A549 (cell line): ENCODE measurements at regions not wholly inside any gene's neighbourhood (a gene's known extent, or its start where the extent isn't known, plus 50 kb on each side); places are given as distances from the start of the nearest gene placed in this dataset.
A peak's percentile ranks its signal among the peaks of the same experiment; 100 is the strongest.

Experiments used
- ATAC-seq, 2 experiments: fragments of 200-7000 bp in 1 of 2; fragments of >200 bp in 1 of 2; cut with Nextera tagmentation in 1 of 2; cut with Tn5 transposase in 1 of 2; 3 replicates each; pipeline versions ENCODE4 v1.8.0 to v1.9.1; 2018 to 2020; ENCODE audit warnings: mild to moderate bottlenecking in 1 of 2, moderate library complexity in 1 of 2
- CTCF ChIA-PET: fragments of 300-600 bp; sonication (Branson Sonifier 250); formaldehyde crosslinking; extraction: SDS; loops from one replicate; lab custom pipeline; 2021; ENCODE audit warnings: antibody characterized with exemption, inconsistent platforms; lab: Yijun Ruan, JAX
- POLR2A ChIA-PET: fragments of 350-600 bp; formaldehyde crosslinking; extraction: SDS; loops from one replicate; lab custom pipeline; 2021; ENCODE audit warnings: antibody characterized with exemption, inconsistent platforms; lab: Yijun Ruan, JAX
- DNase-seq, 2 experiments: peaks; one replicate each; pipeline versions ENCODE4 v3.0.0 to v3.0.0-alpha.2; 2011 to 2016; ENCODE audit warnings: low read depth in 1 of 2, low spot score in 1 of 2
- FAIRE-seq: peaks from 2 replicates; lab custom pipeline; 2011; peaks lifted over from hg19 to GRCh38; lab: Jason Lieb, UNC
- H3K27ac ChIP-seq, 2 experiments: fragments of >200 bp; sonication (Bioruptor Twin); formaldehyde crosslinking; 3 replicates each; pipeline ENCODE4 v1.5.1; 2016 to 2017
- H3K4me1 ChIP-seq: fragments of >200 bp; sonication (Bioruptor Twin); formaldehyde crosslinking; 3 replicates; pipeline ENCODE4 v1.6.1; 2016
- H3K4me2 ChIP-seq: fragments of >200 bp; sonication (Bioruptor Twin); formaldehyde crosslinking; 3 replicates; pipeline ENCODE4 v1.6.1; 2016
- H3K4me3 ChIP-seq: fragments of >200 bp; sonication (Bioruptor Twin); formaldehyde crosslinking; 3 replicates; pipeline ENCODE4 v1.5.1; 2016
- H3K9me3 ChIP-seq: fragments of >200 bp; sonication (Bioruptor Twin); formaldehyde crosslinking; 3 replicates; pipeline ENCODE4 v1.6.1; 2016
- BCL3 ChIP-seq: fragments of >200 bp; sonication (Bioruptor Twin); formaldehyde crosslinking; IDR thresholded peaks from 3 replicates; pipeline ENCODE4 v1.6.1; 2016
- BHLHE40 ChIP-seq: IDR thresholded peaks from 2 replicates; pipeline ENCODE4 v1.6.1; 2012; ENCODE audit warnings: low read depth, low read length, inconsistent platforms
- EHF ChIP-seq: fragments of 250-450 bp; sonication (Bioruptor Pico); IDR thresholded peaks from 2 replicates; pipeline ENCODE4 v1.5.0; 2020; ENCODE audit warnings: mild to moderate bottlenecking
- FOSL2 ChIP-seq, 2 experiments: fragments of 450-650 bp in 1 of 2; fragments of >200 bp in 1 of 2; sonication (Bioruptor Twin) in 1 of 2; formaldehyde crosslinking; IDR thresholded peaks; 2 replicates each; pipeline versions ENCODE4 v1.5.0 to v1.6.1; 2016 to 2020; ENCODE audit warnings: mild to moderate bottlenecking in 1 of 2, moderate library complexity in 1 of 2
- FOXS1 ChIP-seq: fragments of 250-450 bp; sonication (Bioruptor Pico); IDR thresholded peaks from 2 replicates; pipeline ENCODE4 v1.5.0; 2020; ENCODE audit warnings: mild to moderate bottlenecking, moderate library complexity
- GATA3 ChIP-seq: IDR thresholded peaks from 2 replicates; pipeline ENCODE4 v1.6.1; 2012; ENCODE audit warnings: borderline replicate concordance
- HEYL ChIP-seq: fragments of 250-450 bp; sonication (Bioruptor Pico); IDR thresholded peaks from 2 replicates; pipeline ENCODE4 v1.8.0; 2021; ENCODE audit warnings: mild to moderate bottlenecking, moderate library complexity
- HOXB13 ChIP-seq: fragments of 250-450 bp; sonication (Bioruptor Pico); IDR thresholded peaks from 2 replicates; pipeline ENCODE4 v1.5.0; 2020; ENCODE audit warnings: low read depth, mild to moderate bottlenecking, moderate library complexity
- JUN ChIP-seq, 2 experiments: fragments of >200 bp; sonication (Bioruptor Twin); formaldehyde crosslinking; IDR thresholded peaks; 2 replicates in 1 of 2; 3 replicates in 1 of 2; pipeline ENCODE4 v1.6.1; 2016 to 2017
- KDM1A ChIP-seq: fragments of 200-600 bp; sonication (generic); IDR thresholded peaks from 2 replicates; pipeline ENCODE4 v1.6.1; 2016; ENCODE audit warnings: low read depth, mild to moderate bottlenecking
- KDM5A ChIP-seq: fragments of 200-600 bp; sonication (generic); IDR thresholded peaks from 2 replicates; pipeline ENCODE4 v1.6.1; 2016; ENCODE audit warnings: antibody characterized with exemption, mild to moderate bottlenecking
- MAFK ChIP-seq: fragments of 450-650 bp; IDR thresholded peaks from 2 replicates; pipeline ENCODE4 v1.6.1; 2014; ENCODE audit not compliant: partially characterized antibody
- MAX ChIP-seq: IDR thresholded peaks from 2 replicates; pipeline ENCODE4 v1.6.1; 2012
- NFE2L2 ChIP-seq: fragments of 150-350 bp; conservative IDR thresholded peaks from 2 replicates; pipeline ENCODE4 v1.6.1; 2014; ENCODE audit warnings: low read length
- NPAS2 ChIP-seq: fragments of 250-450 bp; sonication (Bioruptor Pico); IDR thresholded peaks from 2 replicates; pipeline ENCODE4 v1.8.0; 2022; ENCODE audit warnings: mild to moderate bottlenecking, moderate library complexity, borderline replicate concordance
- RCOR1 ChIP-seq: fragments of 150-350 bp; IDR thresholded peaks from 2 replicates; pipeline ENCODE4 v1.6.1; 2014; ENCODE audit warnings: antibody characterized with exemption, low read length, low read depth
- REST ChIP-seq: fragments of 200-600 bp; sonication (generic); IDR thresholded peaks from 2 replicates; pipeline ENCODE4 v1.6.1; 2016; ENCODE audit warnings: antibody characterized with exemption, mild to moderate bottlenecking, moderate library complexity
- SREBF2 ChIP-seq: fragments of 450-650 bp; IDR thresholded peaks from 2 replicates; pipeline ENCODE4 v1.6.1; 2014; ENCODE audit warnings: mild to moderate bottlenecking, moderate library complexity
- TP53 ChIP-seq: fragments of 250-450 bp; sonication (Bioruptor Pico); IDR thresholded peaks from 2 replicates; pipeline ENCODE4 v1.5.0; 2021; ENCODE audit warnings: mild to moderate bottlenecking, moderate library complexity
- WGBS: methylation state at CpG from one replicate; pipeline ENCODE4 v1.1.6; 2017; ENCODE audit errors: missing lambda C conversion rate; 5-methylcytosine and 5-hydroxymethylcytosine counted together
- TF ChIP-seq, protein P1 (sequence below): fragments of >200 bp; sonication (Bioruptor Twin); formaldehyde crosslinking; IDR thresholded peaks from 2 replicates; pipeline ENCODE4 v1.6.1; 2016
- TF ChIP-seq, protein P2 (sequence below): fragments of 150-350 bp; IDR thresholded peaks from 2 replicates; pipeline ENCODE4 v1.6.1; 2014; ENCODE audit warnings: low read depth, mild to moderate bottlenecking, low read length

GRCh38 chr2:221970389-221970788 lies 328.4 kb downstream of the PAX3 start:
- TF ChIP-seq BHLHE40 (no peak), GATA3 (no peak), REST (no peak), SREBF2 (no peak), BCL3 (no peak), RCOR1 (no peak), NPAS2 (no peak), JUN (IDR thresholded peaks at IDR 0.05) (no peak), NFE2L2 (no peak), EHF (CRISPR knock-in tag) (no peak), FOXS1 (CRISPR knock-in tag) (no peak), KDM5A (no peak), MAX (no peak), KDM1A (no peak), FOSL2 (IDR thresholded peaks at IDR 0.05) (no peak), FOSL2 (CRISPR knock-in tag; IDR thresholded peaks at IDR 0.05) (no peak)
- TF ChIP-seq, protein P1, sequence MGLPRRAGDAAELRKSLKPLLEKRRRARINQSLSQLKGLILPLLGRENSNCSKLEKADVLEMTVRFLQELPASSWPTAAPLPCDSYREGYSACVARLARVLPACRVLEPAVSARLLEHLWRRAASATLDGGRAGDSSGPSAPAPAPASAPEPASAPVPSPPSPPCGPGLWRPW = no peak
- H3K4me2 ChIP-seq = no peak overlapping the region
- FAIRE-seq (no peak), ATAC-seq (no peak), DNase-seq (no peak)
- H3K4me1 ChIP-seq = no peaks in the 10 kb centered on the region
- no peaks in the 10 kb centered on the region for H3K9me3 ChIP-seq
- CTCF ChIA-PET = interaction anchor here (1.0 kb wide), 1 partner anchor 397 kb away, joined by 4 read pairs; no protein-coding TSS in a partner anchor
- no peak overlapping the region for H3K4me3 ChIP-seq
- POLR2A ChIA-PET = no interaction called here
- H3K27ac ChIP-seq = no peak overlapping the region
- WGBS = 3% methylated on average over 3 of the region's 3 CpGs

GRCh38 chr2:221969830-221970144 lies 329.0 kb downstream of the PAX3 start:
- H3K4me1 ChIP-seq = no peaks in the 10 kb centered on the region
- WGBS = 44% methylated on average over 5 of the region's 5 CpGs
- CTCF ChIA-PET = interaction anchor here (0.9 to 1.0 kb wide), 2 partner anchors 8 to 397 kb away, joined by 3 to 4 read pairs; no protein-coding TSS in a partner anchor
- H3K27ac ChIP-seq = no peak overlapping the region
- TF ChIP-seq SREBF2 = no peak
- TF ChIP-seq HOXB13 (CRISPR knock-in tag) = no peak
- TF ChIP-seq HEYL (CRISPR knock-in tag) = no peak
- TF ChIP-seq NFE2L2 = no peak
- TF ChIP-seq, protein P2, sequence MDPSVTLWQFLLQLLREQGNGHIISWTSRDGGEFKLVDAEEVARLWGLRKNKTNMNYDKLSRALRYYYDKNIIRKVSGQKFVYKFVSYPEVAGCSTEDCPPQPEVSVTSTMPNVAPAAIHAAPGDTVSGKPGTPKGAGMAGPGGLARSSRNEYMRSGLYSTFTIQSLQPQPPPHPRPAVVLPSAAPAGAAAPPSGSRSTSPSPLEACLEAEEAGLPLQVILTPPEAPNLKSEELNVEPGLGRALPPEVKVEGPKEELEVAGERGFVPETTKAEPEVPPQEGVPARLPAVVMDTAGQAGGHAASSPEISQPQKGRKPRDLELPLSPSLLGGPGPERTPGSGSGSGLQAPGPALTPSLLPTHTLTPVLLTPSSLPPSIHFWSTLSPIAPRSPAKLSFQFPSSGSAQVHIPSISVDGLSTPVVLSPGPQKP = no peak
- TF ChIP-seq MAFK = no peak
- TF ChIP-seq TP53 (CRISPR knock-in tag) = no peak
- POLR2A ChIA-PET = no interaction called here
- FAIRE-seq (no peak), DNase-seq (no peak), ATAC-seq (peak; percentile 51 to 65; a peak in 4 of 6 replicates)
- H3K9me3 ChIP-seq = no peaks in the 10 kb centered on the region
- H3K4me2 ChIP-seq = no peak overlapping the region
- no peak overlapping the region for H3K4me3 ChIP-seq
